A673 (cell line): ENCODE measurements at regions not wholly inside any gene's neighbourhood (a gene's known extent, or its start where the extent isn't known, plus 50 kb on each side); places are given as distances from the start of the nearest gene placed in this dataset.
"Not testable (repeated sequence)": the region's sequence is repeated elsewhere in the genome, so short reads cannot be mapped to it uniquely, and the experiment has no call there.

Experiments used
- CTCF ChIP-seq: fragments of 300-800, 200-600 bp; sonication (generic); conservative IDR thresholded peaks from 2 replicates; pipeline ENCODE4 v1.5.1; 2017; ENCODE audit warnings: low read depth, mild to moderate bottlenecking, antibody characterized with exemption, low read length, moderate library complexity, mixed read lengths
- EZH2 ChIP-seq: fragments of 200-600 bp; sonication (generic); IDR thresholded peaks from 2 replicates; pipeline ENCODE4 v1.6.1; 2017; ENCODE audit warnings: borderline replicate concordance, low read depth, mild to moderate bottlenecking, mixed read lengths, antibody characterized with exemption, low read length; ENCODE audit not compliant: poor library complexity, severe bottlenecking

GRCh38 chr9:42323084-42323809 lies 139.8 kb downstream of the SPATA31A6 start:
- not testable (repeated sequence) for TF ChIP-seq CTCF, EZH2
